HG03460 (cell line): ENCODE measurements at regions not wholly inside any gene's neighbourhood (a gene's known extent, or its start where the extent isn't known, plus 50 kb on each side); places are given as distances from the start of the nearest gene placed in this dataset.
"Not testable (repeated sequence)": the region's sequence is repeated elsewhere in the genome, so short reads cannot be mapped to it uniquely, and the experiment has no call there.

Experiments
- ATAC-seq: cut with Tn5 transposase; IDR thresholded peaks from one replicate; pipeline ENCODE4 v1.9.1; 2021; ENCODE audit not compliant: unreplicated experiment

DNA sequence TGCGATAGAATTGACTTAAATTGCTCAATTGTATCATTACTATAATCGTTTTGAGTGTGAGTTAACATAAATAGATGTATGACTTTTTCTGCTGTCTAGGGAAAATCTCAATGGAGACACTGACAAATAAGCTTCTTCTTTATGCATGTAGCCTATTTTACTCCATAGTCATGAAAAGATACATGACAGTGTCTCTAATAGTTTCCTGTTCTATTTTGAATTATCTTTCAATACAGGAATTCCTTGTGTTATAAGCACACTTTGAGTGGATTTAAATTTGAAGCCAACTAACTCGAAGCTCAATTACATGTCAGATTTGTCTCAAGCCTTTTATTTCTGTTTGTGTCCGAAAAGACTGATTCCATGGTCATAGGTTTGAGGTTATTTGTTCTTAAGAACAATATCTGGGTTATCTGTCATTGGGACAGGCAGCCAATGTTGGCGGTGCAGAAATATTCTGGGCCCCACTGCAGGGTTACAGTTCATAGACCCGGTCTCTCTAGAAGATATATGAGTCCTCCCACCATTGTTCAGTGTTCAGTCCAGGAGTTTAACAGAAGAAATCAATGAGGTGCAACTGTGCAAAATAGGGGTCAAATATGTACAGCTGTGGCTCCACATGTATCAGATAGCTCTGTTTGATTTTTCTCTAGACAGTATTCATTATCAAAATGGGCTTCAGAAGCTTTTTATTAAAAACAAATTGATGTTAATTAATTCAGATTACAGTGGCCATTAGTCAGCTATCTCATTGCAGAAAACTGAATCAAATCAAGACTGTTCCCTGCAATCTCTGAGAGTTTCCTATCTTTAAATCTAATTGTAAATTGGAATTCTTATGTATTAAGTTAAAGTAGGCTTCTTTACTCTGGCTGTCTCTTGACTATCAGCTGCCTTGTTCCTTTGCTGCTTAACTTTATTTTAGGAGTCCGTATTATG lies 1238.8 kb downstream of the NXPH1 start:
- ATAC-seq: no peak

- ATAC-seq: no peak
Observed at GRCh38 chr7:9680713-9681112, 1247.3 kb downstream of the NXPH1 start.

GRCh38 chr7:9681284-9681683 lies 1247.9 kb downstream of the NXPH1 start:
- no peak for ATAC-seq

GRCh38 chr7:9691286-9691685 lies 1257.9 kb downstream of the NXPH1 start:
- ATAC-seq: no peak

- ATAC-seq: no peak
Observed at GRCh38 chr7:9698375-9698774, 1265.0 kb downstream of the NXPH1 start.

DNA sequence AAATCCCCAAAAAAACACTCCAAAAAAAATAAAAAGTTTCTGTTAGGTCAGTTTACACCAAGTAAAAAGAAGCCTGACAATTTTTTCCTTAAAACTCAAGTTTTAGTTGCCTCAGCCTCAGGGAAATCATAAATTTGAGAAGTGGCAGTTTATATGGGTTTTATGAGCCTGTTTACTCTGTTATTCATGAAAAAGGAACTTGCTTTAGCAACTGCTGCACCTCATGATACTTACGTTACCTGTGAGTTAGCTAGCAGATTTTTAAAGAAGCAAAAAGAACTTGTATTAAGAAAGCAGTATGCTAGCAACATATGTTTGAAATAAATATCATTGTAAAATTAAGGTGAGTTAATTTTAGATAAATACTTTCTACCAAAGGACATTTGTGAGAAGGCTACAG lies 1264.5 kb upstream of the PHF14 start:
- no peak for ATAC-seq

GRCh38 chr7:9711259-9711918 lies 1262.3 kb upstream of the PHF14 start:
- ATAC-seq: no peak

DNA sequence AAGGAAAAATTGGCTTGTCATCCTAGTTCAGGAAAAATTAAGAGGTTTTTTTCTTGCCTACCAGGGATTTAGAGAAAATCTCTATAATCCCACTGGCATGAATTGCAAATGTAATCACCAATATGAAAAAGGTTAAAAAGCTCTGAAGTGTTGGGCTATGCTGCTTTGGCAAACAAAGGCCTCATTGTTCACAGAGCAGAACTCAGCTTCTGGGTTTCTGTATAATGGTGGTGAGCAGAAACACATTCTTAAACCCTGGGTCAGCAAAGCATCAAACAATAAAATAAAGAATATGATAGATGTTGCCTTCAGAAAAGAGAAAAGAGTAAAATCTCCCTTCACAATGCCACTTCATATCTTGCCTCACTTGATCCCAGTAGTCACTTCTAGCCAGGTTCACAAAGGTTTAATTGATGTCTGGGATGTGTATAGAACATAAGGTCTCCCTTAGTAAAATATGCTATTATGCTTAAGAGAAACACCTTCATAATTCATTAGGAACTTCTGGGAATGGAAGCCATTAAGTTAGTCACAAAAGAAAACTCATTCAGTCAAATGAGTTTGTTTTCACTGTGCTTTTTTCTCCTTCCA lies 1255.5 kb upstream of the PHF14 start:
- no peak for ATAC-seq

GRCh38 chr7:9719303-9719702 lies 1254.4 kb upstream of the PHF14 start:
- no peak for ATAC-seq

GRCh38 chr7:9719721-9720120 lies 1254.0 kb upstream of the PHF14 start:
- ATAC-seq: no peak

GRCh38 chr7:9725940-9726663 lies 1247.6 kb upstream of the PHF14 start:
- ATAC-seq: not testable (repeated sequence)

DNA sequence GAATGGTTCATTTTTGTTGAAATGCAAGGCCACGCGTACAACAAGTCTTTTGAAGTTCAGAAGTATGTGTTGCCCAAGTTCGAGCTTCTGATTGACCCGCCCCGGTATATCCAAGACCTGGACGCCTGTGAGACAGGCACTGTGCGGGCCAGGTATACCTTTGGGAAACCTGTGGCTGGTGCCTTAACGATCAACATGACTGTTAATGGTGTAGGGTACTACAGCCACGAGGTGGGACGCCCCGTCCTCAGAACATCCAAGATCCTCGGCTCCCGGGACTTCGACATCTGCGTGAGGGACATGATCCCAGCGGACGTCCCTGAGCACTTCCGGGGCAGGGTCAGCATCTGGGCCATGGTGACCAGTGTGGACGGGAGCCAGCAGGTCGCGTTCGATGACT lies 1246.9 kb upstream of the PHF14 start:
- ATAC-seq: not testable (repeated sequence)

- not testable (repeated sequence) for ATAC-seq
Observed at GRCh38 chr7:9727467-9727869, 1246.2 kb upstream of the PHF14 start.

DNA sequence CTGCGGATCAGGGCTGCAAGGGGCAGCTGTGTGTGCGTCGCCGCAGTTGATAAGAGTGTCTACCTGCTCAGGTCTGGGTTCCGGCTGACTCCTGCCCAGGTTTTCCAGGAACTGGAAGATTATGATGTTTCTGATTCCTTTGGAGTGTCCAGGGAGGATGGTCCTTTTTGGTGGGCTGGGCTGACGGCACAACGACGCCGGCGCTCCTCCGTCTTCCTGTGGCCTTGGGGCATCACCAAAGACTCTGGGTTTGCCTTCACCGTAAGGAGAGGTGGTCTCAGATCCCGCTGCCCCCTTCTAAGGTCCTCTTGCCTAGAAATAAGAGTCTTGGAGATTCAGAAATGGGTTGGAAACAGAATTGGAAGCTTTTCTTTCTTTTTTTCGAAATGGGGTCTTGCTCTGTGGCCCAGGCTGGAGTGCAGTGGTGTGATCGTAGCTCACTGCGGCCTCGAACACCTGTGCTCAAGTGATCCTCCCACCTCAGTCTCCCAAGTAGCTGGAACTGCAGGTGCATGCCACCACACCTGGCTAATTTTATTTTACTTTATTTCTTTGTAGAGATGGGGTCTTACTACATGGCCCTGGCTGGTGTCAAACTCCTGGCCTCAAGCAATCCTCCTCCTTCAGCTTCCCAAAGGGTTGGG lies 1245.5 kb upstream of the PHF14 start:
- ATAC-seq: not testable (repeated sequence)

DNA sequence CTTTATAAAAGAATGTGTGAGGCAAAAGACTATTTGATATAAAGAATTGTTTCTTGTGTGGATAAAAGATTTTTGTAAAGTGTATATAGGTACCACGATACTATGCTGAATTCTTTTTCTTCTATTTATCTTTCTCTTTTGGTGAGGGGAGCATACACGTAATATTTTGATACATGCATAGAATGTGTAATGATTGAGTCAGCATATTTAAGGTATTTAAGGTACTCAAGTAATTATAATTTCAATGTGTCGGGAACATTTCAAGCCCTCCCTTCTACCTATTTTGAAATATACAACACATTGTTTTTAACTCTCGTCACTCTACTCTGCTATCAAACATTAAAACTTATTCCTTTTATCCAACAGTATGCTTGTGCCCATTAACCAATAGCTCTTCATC lies 1221.6 kb upstream of the PHF14 start:
- ATAC-seq: no peak

- no peak for ATAC-seq
Observed at GRCh38 chr7:9761224-9761623, 1212.4 kb upstream of the PHF14 start.

GRCh38 chr7:9776900-9777299 lies 1196.8 kb upstream of the PHF14 start:
- no peak for ATAC-seq

- ATAC-seq: no peak
Observed at GRCh38 chr7:9778367-9778766, 1195.3 kb upstream of the PHF14 start.

- ATAC-seq: no peak
Observed at GRCh38 chr7:9781710-9782109, 1192.0 kb upstream of the PHF14 start.

DNA sequence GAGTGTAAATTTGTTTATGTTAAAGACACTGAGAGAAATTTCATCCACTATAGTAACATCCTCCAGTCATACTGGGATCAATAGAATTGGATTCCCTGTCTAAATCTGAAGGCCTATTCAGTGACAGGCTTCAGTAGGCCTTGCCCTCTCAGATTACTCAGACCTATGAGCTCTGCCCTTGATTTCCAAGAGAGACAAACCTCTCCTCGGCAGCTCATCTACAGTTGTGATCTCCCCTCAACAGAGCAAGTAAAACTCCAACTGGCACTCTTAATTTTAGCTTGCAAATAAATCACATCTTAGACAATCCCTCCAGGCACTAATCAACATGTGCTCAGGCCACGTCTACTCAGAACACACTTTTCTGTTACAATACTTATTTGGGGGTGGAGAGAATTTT lies 1191.4 kb upstream of the PHF14 start:
- no peak for ATAC-seq

DNA sequence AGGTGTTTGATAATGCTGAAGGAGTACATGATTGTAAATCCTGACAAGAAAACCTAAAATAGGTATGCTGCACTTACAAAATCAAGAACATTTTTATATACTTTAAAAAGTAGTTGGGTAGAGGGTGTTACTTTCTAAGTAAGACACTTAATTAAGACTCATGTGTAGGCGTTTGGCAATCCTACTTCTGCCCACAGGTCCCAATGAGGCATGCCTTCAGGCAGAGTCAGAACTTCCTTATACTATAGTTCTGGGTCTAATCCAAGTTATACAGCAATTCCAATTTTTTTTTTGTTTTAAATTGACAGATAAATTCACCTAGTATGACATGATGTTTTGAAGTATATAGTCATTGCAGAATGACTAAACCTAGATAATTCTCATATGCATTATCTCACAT lies 1188.5 kb upstream of the PHF14 start:
- no peak for ATAC-seq
